ENCODE measurements at regions not wholly inside any gene's neighbourhood (a gene's known extent, or its start where the extent isn't known, plus 50 kb on each side); places are given as distances from the start of the nearest gene placed in this dataset.

DNA sequence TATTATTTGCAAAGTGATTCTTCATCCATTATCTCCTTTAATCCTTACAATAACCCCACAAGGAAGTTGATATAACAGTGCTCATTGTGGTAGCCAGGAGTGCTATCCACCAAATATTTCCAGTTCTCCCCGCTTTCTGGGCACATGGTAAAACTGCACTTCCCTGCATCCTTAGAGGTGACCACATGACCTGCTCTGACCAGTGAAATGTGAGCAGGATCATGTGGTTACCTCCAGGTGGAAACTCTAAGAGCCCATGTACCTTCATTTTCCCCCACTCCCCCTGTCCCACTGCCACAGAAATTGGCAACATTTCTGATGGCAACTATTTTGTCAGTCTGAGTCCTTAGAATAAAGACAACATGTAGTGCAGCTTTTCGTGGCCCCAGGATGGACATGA, 89.7 kb downstream of the MRPL46 start:
- TF ChIP-seq, protein P1, sequence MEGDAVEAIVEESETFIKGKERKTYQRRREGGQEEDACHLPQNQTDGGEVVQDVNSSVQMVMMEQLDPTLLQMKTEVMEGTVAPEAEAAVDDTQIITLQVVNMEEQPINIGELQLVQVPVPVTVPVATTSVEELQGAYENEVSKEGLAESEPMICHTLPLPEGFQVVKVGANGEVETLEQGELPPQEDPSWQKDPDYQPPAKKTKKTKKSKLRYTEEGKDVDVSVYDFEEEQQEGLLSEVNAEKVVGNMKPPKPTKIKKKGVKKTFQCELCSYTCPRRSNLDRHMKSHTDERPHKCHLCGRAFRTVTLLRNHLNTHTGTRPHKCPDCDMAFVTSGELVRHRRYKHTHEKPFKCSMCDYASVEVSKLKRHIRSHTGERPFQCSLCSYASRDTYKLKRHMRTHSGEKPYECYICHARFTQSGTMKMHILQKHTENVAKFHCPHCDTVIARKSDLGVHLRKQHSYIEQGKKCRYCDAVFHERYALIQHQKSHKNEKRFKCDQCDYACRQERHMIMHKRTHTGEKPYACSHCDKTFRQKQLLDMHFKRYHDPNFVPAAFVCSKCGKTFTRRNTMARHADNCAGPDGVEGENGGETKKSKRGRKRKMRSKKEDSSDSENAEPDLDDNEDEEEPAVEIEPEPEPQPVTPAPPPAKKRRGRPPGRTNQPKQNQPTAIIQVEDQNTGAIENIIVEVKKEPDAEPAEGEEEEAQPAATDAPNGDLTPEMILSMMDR (IDR thresholded peaks at IDR 0.05), result no peak
- TF ChIP-seq POLR2A (IDR thresholded peaks at IDR 0.05), result no peak
